ENCODE measurements at regions not wholly inside any gene's neighbourhood (a gene's known extent, or its start where the extent isn't known, plus 50 kb on each side); places are given as distances from the start of the nearest gene placed in this dataset.
"Not testable (repeated sequence)": the region's sequence is repeated elsewhere in the genome, so short reads cannot be mapped to it uniquely, and the experiment has no call there.

- TF ChIP-seq CTCF (IDR thresholded peaks at IDR 0.05 in 8 of 11, conservative IDR thresholded peaks at IDR 0.05 in 3 of 11); POLR2A (IDR thresholded peaks at IDR 0.05): not testable (repeated sequence)
These were observed 958.5 kb upstream of the SEMA6A start for GRCh38 chr5:117533051-117533670.

Measured in spleen (tissue), 7 donors.